HG03565 (cell line): ENCODE measurements at regions not wholly inside any gene's neighbourhood (a gene's known extent, or its start where the extent isn't known, plus 50 kb on each side); places are given as distances from the start of the nearest gene placed in this dataset.

Experiments
- ATAC-seq: cut with Tn5 transposase; IDR thresholded peaks from one replicate; pipeline ENCODE4 v1.9.1; 2021; ENCODE audit warnings: mild to moderate bottlenecking, moderate library complexity; ENCODE audit not compliant: unreplicated experiment

DNA sequence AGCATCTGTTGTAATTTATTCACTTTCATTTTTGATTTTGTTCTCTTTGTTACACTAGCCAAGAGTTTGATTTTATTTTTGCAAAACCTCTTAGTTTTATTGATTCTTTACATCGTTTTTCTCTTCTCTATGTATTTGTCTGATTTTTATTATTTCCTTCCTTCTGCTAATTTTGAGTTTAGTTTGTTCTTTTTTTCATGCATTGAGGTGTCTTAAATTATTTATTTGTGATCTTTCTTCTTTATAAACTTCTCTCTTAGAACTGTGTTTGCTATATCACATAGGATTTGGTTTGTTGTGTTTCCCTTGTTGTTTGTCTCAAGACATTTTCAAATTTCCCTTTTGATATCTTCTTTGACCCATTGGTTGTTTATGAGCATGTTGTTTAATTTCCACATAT lies 51.7 kb upstream of the NFKBIA start:
- no peak for ATAC-seq

DNA sequence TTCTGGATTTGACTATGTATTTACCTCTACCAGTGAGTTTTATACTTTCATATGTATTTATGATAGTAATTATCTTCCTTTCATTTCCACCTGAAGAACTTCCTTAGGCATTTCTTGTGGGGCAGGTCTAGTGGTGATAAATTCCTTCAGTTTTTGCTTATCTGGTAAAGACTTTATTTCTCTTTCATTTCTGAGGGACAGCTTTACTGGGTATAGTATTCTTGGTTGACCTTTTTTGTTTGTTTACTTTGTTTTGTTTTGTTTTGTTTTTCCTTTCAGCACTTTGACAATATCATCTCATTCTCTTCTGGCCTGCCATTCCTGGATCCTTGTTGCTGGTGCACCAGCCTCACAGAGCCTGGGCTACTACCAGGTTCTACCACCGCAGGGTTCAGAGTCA lies 53.9 kb upstream of the NFKBIA start:
- ATAC-seq = no peak

DNA sequence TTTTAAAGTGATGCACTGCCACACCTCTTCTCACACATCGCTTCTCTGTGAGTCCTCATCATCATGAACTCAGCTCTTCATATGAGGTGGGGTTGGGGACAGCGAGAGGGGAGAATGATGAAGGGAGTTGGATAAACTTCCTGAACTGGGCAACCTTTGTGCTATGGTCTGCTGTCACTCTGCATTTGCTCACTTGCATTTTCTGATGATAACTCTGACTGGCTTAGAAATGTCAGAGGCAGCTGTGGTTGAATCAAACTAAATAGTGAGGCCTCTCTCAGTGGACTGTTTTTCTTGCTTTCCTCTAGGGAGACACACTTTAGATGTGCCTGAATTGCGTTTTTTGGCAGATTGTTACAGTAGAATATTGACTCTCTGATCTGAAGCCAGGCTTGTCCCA lies 55.2 kb upstream of the NFKBIA start:
- no peak for ATAC-seq

DNA sequence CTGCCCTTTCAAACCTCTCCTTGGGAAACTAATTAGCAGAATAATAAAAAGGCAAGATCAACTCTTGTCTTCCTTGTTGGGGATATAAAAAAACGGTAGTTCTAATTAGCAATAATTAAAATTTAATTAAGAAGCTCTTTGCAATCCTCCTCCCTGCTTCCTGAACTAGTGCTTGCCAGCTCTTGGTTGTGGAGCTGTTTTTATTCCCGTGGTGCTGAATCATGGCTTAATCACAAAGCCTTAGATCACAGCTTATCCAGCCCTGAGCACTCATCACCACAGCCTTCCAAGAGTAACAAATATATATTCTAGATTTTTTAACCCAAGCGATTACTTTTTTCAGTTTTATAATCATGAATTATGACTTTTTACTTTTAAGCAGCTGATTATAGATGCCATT lies 63.2 kb upstream of the INSM2 start:
- ATAC-seq = no peak

DNA sequence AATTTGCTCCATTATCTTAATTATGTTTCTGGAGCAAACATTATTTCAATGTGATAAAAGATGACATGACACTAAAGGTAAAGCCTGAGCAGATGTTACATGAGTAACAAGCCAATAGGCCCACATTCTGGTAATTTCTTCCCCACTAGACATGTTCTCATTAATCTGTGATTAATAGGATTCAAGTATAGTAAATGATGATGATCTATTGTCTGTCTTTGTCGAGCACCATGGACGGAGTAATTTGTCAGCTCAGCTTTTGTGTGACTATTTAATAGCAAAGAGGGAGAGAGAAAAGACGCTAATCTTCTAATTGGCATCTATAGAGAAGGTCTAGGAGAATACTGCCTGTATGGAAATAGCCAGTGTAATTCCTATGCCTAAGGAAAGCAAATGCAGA lies 62.2 kb upstream of the INSM2 start:
- ATAC-seq = no peak

DNA sequence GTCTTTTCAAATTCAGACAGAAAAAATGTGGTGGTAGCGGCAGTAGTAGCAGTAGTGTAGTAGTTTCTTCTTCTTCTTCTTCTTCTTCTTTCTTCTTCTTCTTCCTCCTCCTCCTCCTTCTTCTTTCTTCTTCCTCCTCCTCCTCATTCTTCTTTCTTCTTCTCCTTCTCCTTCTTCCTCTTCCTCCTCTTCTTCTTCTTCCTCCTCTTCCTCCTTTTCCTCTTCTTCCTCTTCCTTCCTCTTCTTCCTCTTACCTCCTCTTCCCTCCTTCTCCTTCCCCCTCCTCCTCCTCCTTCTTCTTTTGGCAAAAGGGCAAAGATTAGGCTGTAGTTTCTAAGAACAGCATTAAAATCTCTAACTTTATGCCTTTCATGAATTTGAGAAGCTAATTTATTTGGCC lies 59.6 kb upstream of the INSM2 start:
- ATAC-seq = no peak

DNA sequence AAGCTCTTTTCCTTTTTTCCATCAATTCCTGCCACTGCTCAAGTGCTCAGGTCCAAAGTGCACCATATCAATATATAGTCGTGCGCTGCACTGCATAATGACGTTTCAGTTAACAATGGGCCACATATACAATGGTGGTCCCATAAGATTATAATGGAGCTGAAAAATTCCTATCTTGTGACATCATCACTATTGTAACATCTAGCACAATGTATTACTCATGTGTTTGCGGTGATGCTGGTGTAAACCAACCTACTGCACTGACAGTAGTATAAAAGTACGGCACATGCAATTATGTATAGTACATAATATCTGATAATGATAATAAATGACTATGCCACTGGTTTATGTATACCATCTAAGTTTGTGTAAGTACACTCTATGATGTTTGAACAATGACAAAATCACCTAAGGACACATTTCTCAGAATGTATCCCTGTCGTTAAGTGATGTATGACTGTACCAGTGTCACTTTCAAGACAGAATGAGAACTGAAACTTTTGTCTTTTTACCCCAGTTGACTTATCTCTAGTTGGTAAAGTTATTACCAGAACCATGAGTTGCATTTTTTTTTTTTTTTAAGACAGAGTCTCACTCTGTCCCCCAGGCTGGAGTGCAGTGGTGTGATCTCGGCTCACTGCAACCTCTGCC lies 53.7 kb upstream of the INSM2 start:
- peak; percentile 91 for ATAC-seq

DNA sequence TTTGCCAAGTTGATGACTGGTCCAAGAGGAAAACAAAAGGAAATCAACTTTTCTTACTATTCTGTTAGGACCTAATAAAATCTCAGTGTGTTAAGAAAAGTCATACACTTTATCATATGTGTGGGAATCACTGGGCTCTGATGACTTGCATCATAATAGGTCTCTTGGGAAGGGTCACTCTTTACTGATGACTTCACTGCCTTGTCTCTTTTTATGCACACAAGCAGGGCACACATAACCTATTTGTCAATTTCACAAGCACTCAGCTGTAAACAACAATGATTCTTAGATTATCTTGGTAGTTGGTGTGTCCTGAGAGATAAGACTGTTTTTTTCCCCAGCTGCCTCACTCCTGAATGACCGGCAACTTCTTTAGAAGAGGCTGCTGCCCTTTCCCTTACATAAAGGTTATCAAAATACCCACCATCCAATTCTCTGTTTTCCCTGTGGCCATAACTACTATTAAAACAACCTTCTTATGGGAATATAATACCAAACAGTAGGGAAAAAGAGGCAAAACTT lies 50.9 kb upstream of the INSM2 start:
- no peak for ATAC-seq
